Neural cell (in vitro differentiated cells): ENCODE measurements at regions not wholly inside any gene's neighbourhood (a gene's known extent, or its start where the extent isn't known, plus 50 kb on each side); places are given as distances from the start of the nearest gene placed in this dataset.

Experiments used
- H2AFZ ChIP-seq: fragments of 200-600, 300-800 bp; sonication (generic), shearing (Covaris generic); 2 replicates; pipeline ENCODE4 v1.6.0; 2014; ENCODE audit warnings: low read depth, mild to moderate bottlenecking, antibody characterized with exemption, low read length, moderate library complexity
- H3F3A ChIP-seq: fragments of 200-600 bp; shearing (Covaris generic); 2 replicates; pipeline ENCODE4 v1.6.1; 2016; ENCODE audit warnings: mild to moderate bottlenecking, moderate library complexity, mixed read lengths, antibody characterized with exemption, low read length; ENCODE audit not compliant: insufficient read depth, poor library complexity, severe bottlenecking
- H3K27ac ChIP-seq: fragments of 200-600, 300-800 bp; sonication (generic), shearing (Covaris generic); 2 replicates; pipeline ENCODE4 v1.5.1; 2014; ENCODE audit warnings: mild to moderate bottlenecking, low read length, moderate library complexity
- H3K27me3 ChIP-seq: fragments of 300-800, 200-600 bp; sonication (generic), shearing (Covaris generic); 2 replicates; pipeline ENCODE4 v1.6.0; 2014; ENCODE audit warnings: mild to moderate bottlenecking, low read depth, low read length, moderate library complexity; ENCODE audit not compliant: insufficient read depth
- H3K36me3 ChIP-seq: fragments of 300-800, 200-600 bp; sonication (generic), shearing (Covaris generic); 2 replicates; pipeline ENCODE4 v1.5.1; 2014; ENCODE audit warnings: mild to moderate bottlenecking, antibody characterized with exemption, low read length, moderate library complexity; ENCODE audit not compliant: insufficient read depth
- H3K4me2 ChIP-seq: fragments of 300-800, 200-600 bp; sonication (generic), shearing (Covaris generic); 2 replicates; pipeline ENCODE4 v1.6.0; 2014; ENCODE audit warnings: mild to moderate bottlenecking, low read length
- H3K4me3 ChIP-seq: fragments of 300-800, 200-600 bp; sonication (generic), shearing (Covaris generic); 2 replicates; pipeline ENCODE4 v1.5.1; 2014; ENCODE audit warnings: mild to moderate bottlenecking, low read length, moderate library complexity
- H3K79me2 ChIP-seq: fragments of 200-600 bp; shearing (Covaris generic); replicated peaks from 2 replicates; pipeline ENCODE4 v1.6.0; 2014; ENCODE audit warnings: mild to moderate bottlenecking, low read length, moderate library complexity; ENCODE audit not compliant: insufficient read depth
- H3K9ac ChIP-seq: fragments of 300-800, 200-600 bp; sonication (generic), shearing (Covaris generic); 2 replicates; pipeline ENCODE4 v1.6.1; 2016; ENCODE audit warnings: mild to moderate bottlenecking, low read length, mixed read lengths
- H3K9me2 ChIP-seq: fragments of 200-600 bp; shearing (Covaris generic); 2 replicates; pipeline ENCODE4 v1.6.1; 2016; ENCODE audit warnings: mild to moderate bottlenecking, low read length, mixed read lengths; ENCODE audit not compliant: insufficient read depth
- H3K9me3 ChIP-seq: fragments of 200-600, 300-800 bp; sonication (generic), shearing (Covaris generic); 2 replicates; pipeline ENCODE4 v1.6.1; 2016; ENCODE audit warnings: mild to moderate bottlenecking, mixed run types, low read length, moderate library complexity, mixed read lengths
- H4K20me1 ChIP-seq: fragments of 200-600 bp; shearing (Covaris generic); 2 replicates; pipeline ENCODE4 v1.6.1; 2016; ENCODE audit warnings: mild to moderate bottlenecking, mixed run types; ENCODE audit not compliant: insufficient read depth
- CTCF ChIP-seq: fragments of 450-650 bp; IDR thresholded peaks from 2 replicates; pipeline ENCODE4 v1.5.1; 2014; ENCODE audit warnings: antibody characterized with exemption, mild to moderate bottlenecking, moderate library complexity; ENCODE audit not compliant: poor library complexity, severe bottlenecking
- EP300 ChIP-seq: fragments of 450-650 bp; conservative IDR thresholded peaks from 2 replicates; pipeline ENCODE4 v1.6.1; 2014; ENCODE audit warnings: antibody characterized with exemption, mild to moderate bottlenecking, moderate library complexity; ENCODE audit not compliant: poor library complexity, severe bottlenecking
- EZH2 ChIP-seq: fragments of 200-600, 300-800 bp; shearing (Covaris generic), sonication (generic); IDR thresholded peaks from 2 replicates; pipeline ENCODE4 v1.6.1; 2014; ENCODE audit warnings: antibody characterized with exemption, low read length, borderline replicate concordance, mild to moderate bottlenecking; ENCODE audit not compliant: insufficient read depth, poor library complexity, severe bottlenecking
- MXI1 ChIP-seq: fragments of 450-650 bp; conservative IDR thresholded peaks from 2 replicates; pipeline ENCODE4 v1.6.1; 2014; ENCODE audit warnings: antibody characterized with exemption, mild to moderate bottlenecking; ENCODE audit not compliant: poor library complexity, severe bottlenecking
- POLR2AphosphoS5 ChIP-seq: IDR thresholded peaks from 2 replicates; pipeline ENCODE4 v1.6.1; 2012
- RAD21 ChIP-seq: fragments of 450-650 bp; conservative IDR thresholded peaks from 2 replicates; pipeline ENCODE4 v1.6.1; 2014; ENCODE audit warnings: antibody characterized with exemption, mild to moderate bottlenecking, moderate library complexity
- SMC3 ChIP-seq: fragments of 450-650 bp; conservative IDR thresholded peaks from 2 replicates; pipeline ENCODE4 v1.6.1; 2014; ENCODE audit warnings: antibody characterized with exemption, mild to moderate bottlenecking, moderate library complexity; ENCODE audit not compliant: poor library complexity
- TAF1 ChIP-seq: IDR thresholded peaks from 2 replicates; pipeline ENCODE4 v1.6.1; 2012; ENCODE audit warnings: low read depth
- TF ChIP-seq, protein P1 (sequence below): IDR thresholded peaks from 2 replicates; pipeline ENCODE4 v1.6.1; 2012; ENCODE audit warnings: borderline replicate concordance

- Histone ChIP-seq H3K4me3 (no peak overlapping the region), H3K4me2 (no peak overlapping the region), H3F3A (no peaks in the 10 kb centered on the region), H2AFZ (no peak overlapping the region), H3K36me3 (no peaks in the 10 kb centered on the region), H3K27ac (no peak overlapping the region), H3K79me2 (no peaks in the 10 kb centered on the region), H4K20me1 (no peaks in the 10 kb centered on the region), H3K9me2 (no peaks in the 10 kb centered on the region), H3K9ac (no peak overlapping the region), H3K27me3 (no peaks in the 10 kb centered on the region), H3K9me3 (no peaks in the 10 kb centered on the region)
- TF ChIP-seq MXI1, result no peak
- no peak for TF ChIP-seq TAF1
Observed at GRCh38 chr2:150234787-150235446, 252.6 kb downstream of the RND3 start.

DNA sequence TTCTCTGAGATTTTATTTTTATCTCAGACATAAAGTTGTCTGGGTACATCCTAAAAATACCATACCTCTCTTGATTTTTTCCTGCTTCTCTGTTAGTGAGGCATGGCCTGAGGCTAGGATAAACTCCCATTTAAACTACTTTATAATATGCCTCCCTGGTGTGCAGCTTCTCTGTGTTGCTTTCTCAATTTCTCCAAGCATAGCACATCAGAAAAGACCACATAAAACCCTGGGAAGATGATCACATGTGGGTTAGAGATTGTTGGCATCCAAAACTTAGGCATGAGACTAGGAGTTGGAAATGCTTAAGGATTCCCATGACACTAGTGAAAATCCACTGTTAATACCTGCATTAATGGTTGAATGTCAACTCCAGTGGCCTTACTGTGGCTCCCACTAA, 254.6 kb downstream of the RND3 start:
- Histone ChIP-seq H3K27me3 (no peaks in the 10 kb centered on the region), H3F3A (no peaks in the 10 kb centered on the region), H3K27ac (no peak overlapping the region), H3K36me3 (no peaks in the 10 kb centered on the region), H3K4me3 (no peak overlapping the region), H3K9me3 (no peaks in the 10 kb centered on the region), H3K9ac (no peak overlapping the region), H4K20me1 (no peaks in the 10 kb centered on the region), H3K4me2 (no peak overlapping the region), H3K9me2 (no peaks in the 10 kb centered on the region), H3K79me2 (no peaks in the 10 kb centered on the region), H2AFZ (no peak overlapping the region)
- TF ChIP-seq MXI1, result no peak

- no peak overlapping the region for H3K4me2 ChIP-seq
- no peaks in the 10 kb centered on the region for H4K20me1 ChIP-seq
- no peak overlapping the region for H2AFZ ChIP-seq
- H3K9ac ChIP-seq, result no peak overlapping the region
- H3F3A ChIP-seq, result no peaks in the 10 kb centered on the region
- no peaks in the 10 kb centered on the region for H3K9me2 ChIP-seq
- H3K4me3 ChIP-seq, result no peak overlapping the region
- no peak overlapping the region for H3K27ac ChIP-seq
- H3K9me3 ChIP-seq, result no peaks in the 10 kb centered on the region
- no peaks in the 10 kb centered on the region for H3K79me2 ChIP-seq
- no peaks in the 10 kb centered on the region for H3K27me3 ChIP-seq
- TF ChIP-seq EZH2, result no peak
- TF ChIP-seq, protein P1, sequence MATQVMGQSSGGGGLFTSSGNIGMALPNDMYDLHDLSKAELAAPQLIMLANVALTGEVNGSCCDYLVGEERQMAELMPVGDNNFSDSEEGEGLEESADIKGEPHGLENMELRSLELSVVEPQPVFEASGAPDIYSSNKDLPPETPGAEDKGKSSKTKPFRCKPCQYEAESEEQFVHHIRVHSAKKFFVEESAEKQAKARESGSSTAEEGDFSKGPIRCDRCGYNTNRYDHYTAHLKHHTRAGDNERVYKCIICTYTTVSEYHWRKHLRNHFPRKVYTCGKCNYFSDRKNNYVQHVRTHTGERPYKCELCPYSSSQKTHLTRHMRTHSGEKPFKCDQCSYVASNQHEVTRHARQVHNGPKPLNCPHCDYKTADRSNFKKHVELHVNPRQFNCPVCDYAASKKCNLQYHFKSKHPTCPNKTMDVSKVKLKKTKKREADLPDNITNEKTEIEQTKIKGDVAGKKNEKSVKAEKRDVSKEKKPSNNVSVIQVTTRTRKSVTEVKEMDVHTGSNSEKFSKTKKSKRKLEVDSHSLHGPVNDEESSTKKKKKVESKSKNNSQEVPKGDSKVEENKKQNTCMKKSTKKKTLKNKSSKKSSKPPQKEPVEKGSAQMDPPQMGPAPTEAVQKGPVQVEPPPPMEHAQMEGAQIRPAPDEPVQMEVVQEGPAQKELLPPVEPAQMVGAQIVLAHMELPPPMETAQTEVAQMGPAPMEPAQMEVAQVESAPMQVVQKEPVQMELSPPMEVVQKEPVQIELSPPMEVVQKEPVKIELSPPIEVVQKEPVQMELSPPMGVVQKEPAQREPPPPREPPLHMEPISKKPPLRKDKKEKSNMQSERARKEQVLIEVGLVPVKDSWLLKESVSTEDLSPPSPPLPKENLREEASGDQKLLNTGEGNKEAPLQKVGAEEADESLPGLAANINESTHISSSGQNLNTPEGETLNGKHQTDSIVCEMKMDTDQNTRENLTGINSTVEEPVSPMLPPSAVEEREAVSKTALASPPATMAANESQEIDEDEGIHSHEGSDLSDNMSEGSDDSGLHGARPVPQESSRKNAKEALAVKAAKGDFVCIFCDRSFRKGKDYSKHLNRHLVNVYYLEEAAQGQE, result no peak
- TF ChIP-seq POLR2AphosphoS5, result no peak
- TF ChIP-seq SMC3, result no peak
- no peak for TF ChIP-seq RAD21
- TF ChIP-seq TAF1, result no peak
- no peak for TF ChIP-seq MXI1
- no peak for TF ChIP-seq CTCF
- no peak for TF ChIP-seq EP300
- no peaks in the 10 kb centered on the region for H3K36me3 ChIP-seq
Observed at GRCh38 chr2:150232321-150232720, 255.1 kb downstream of the RND3 start.
